PC-3 (cell line): ENCODE measurements at regions not wholly inside any gene's neighbourhood (a gene's known extent, or its start where the extent isn't known, plus 50 kb on each side); places are given as distances from the start of the nearest gene placed in this dataset.

Source experiments
- ATAC-seq: fragments of 200-7000 bp; cut with Tn5 transposase; 2 replicates; pipeline ENCODE4 v1.9.1; 2020; ENCODE audit warnings: mild to moderate bottlenecking, moderate library complexity
- BruUV-seq: library from RNA; stranded (reverse); fragments of 400-500 nt; replicated peaks from 2 replicates; lab custom pipeline; 2021; lab: Mats Ljungman, UMichigan
- CTCF ChIA-PET: fragments of 300-600 bp; sonication (Branson Sonifier 250); formaldehyde crosslinking; loops from one replicate; lab custom pipeline; 2022; ENCODE audit warnings: antibody characterized with exemption; lab: Charles Lee
- POLR2A ChIA-PET: fragments of 300-600 bp; sonication (Branson Sonifier 250); formaldehyde crosslinking; loops from one replicate; lab custom pipeline; 2022; ENCODE audit warnings: antibody characterized with exemption; ENCODE audit not compliant: unreplicated experiment; lab: Charles Lee
- DNase-seq: peaks from one replicate; pipeline ENCODE4 v3.0.0-alpha.2; 2015
- H2AFZ ChIP-seq: fragments of 300-600 bp; sonication (generic); 2 replicates; pipeline ENCODE4 v1.6.0; 2016; ENCODE audit warnings: antibody characterized with exemption, low read length
- H3F3A ChIP-seq: fragments of 300-600 bp; sonication (generic); one replicate; pipeline ENCODE4 v1.6.0; 2017; ENCODE audit warnings: antibody characterized with exemption, low read length, control low read depth, mild to moderate bottlenecking; ENCODE audit not compliant: unreplicated experiment
- H3K27ac ChIP-seq: fragments of 300-600 bp; sonication (generic); 2 replicates; pipeline ENCODE4 v1.5.1; 2016; ENCODE audit warnings: mild to moderate bottlenecking, low read length
- H3K27me3 ChIP-seq: fragments of 300-600 bp; sonication (generic); 2 replicates; pipeline ENCODE4 v1.6.1; 2016; ENCODE audit warnings: low read length, mixed read lengths
- H3K36me3 ChIP-seq: fragments of 300-600 bp; sonication (generic); 2 replicates; pipeline ENCODE4 v1.6.1; 2016; ENCODE audit warnings: low read depth, mixed run types, low read length, mixed read lengths
- H3K4me1 ChIP-seq: fragments of 300-600 bp; sonication (generic); 2 replicates; pipeline ENCODE4 v1.5.1; 2016; ENCODE audit warnings: low read length; ENCODE audit not compliant: insufficient read depth
- H3K4me2 ChIP-seq: fragments of 300-600 bp; sonication (generic); 2 replicates; pipeline ENCODE4 v1.6.0; 2016; ENCODE audit warnings: low read length
- H3K4me3 ChIP-seq: fragments of 300-600 bp; sonication (generic); 2 replicates; pipeline ENCODE4 v1.5.1; 2016; ENCODE audit warnings: mild to moderate bottlenecking, low read length, mixed read lengths
- H3K79me2 ChIP-seq: fragments of 300-600 bp; sonication (generic); 2 replicates; pipeline ENCODE4 v1.6.1; 2017; ENCODE audit warnings: low read length, mixed read lengths
- H3K9ac ChIP-seq: fragments of 300-600 bp; sonication (generic); 2 replicates; pipeline ENCODE4 v1.6.0; 2016; ENCODE audit warnings: mild to moderate bottlenecking, low read length
- H3K9me2 ChIP-seq: fragments of 300-600 bp; sonication (generic); replicated peaks from 2 replicates; pipeline ENCODE4 v1.6.1; 2016; ENCODE audit warnings: mixed run types, low read length, mixed read lengths
- H3K9me3 ChIP-seq: fragments of 300-600 bp; sonication (generic); 2 replicates; pipeline ENCODE4 v1.6.1; 2016; ENCODE audit warnings: low read length, mixed read lengths
- H4K20me1 ChIP-seq: fragments of 300-600 bp; sonication (generic); 2 replicates; pipeline ENCODE4 v1.6.1; 2016; ENCODE audit warnings: low read length, mixed read lengths
- EZH2 ChIP-seq: fragments of 300-600 bp; sonication (generic); IDR thresholded peaks from one replicate; pipeline ENCODE4 v1.6.1; 2017; ENCODE audit warnings: antibody characterized with exemption, mild to moderate bottlenecking, low read length; ENCODE audit not compliant: unreplicated experiment
- EZH2phosphoT487 ChIP-seq: fragments of 300-600 bp; sonication (generic); IDR thresholded peaks from 2 replicates; pipeline ENCODE4 v1.6.1; 2018; ENCODE audit warnings: mild to moderate bottlenecking, antibody characterized with exemption, low read length, borderline replicate concordance
- intact Hi-C: fragments of 100-400 bp; cut with micrococcal nuclease; formaldehyde crosslinking; loops from 2 replicates; pipeline ENCODE4 v1.9.0; 2023
- TF ChIP-seq, protein P1 (sequence below): fragments of 300-600 bp; sonication (generic); conservative IDR thresholded peaks from 2 replicates; pipeline ENCODE4 v1.5.1; 2017; ENCODE audit warnings: antibody characterized with exemption, low read depth, mild to moderate bottlenecking, low read length

GRCh38 chr15:39052323-39052705 lies 487.7 kb upstream of the RASGRP1 start:
- CTCF ChIA-PET = no interaction called here
- Histone ChIP-seq H4K20me1 (no peaks in the 10 kb centered on the region), H3K4me1 (no peaks in the 10 kb centered on the region), H3K79me2 (no peaks in the 10 kb centered on the region), H3F3A (no peaks in the 10 kb centered on the region), H3K36me3 (peaks cover 2% of the 10 kb centered on the region; the same call in 1 of the 2 replicates), H3K27me3 (no peaks in the 10 kb centered on the region), H3K4me2 (no peak overlapping the region), H3K27ac (no peak overlapping the region), H3K4me3 (no peak overlapping the region), H3K9me3 (peaks cover 20% of the 10 kb centered on the region), H2AFZ (no peak overlapping the region), H3K9me2 (no peaks in the 10 kb centered on the region), H3K9ac (no peak overlapping the region)
- DNase-seq (no peak), ATAC-seq (no peak)
- POLR2A ChIA-PET = no interaction called here
- intact Hi-C loops = no loop called here
- TF ChIP-seq, protein P1, sequence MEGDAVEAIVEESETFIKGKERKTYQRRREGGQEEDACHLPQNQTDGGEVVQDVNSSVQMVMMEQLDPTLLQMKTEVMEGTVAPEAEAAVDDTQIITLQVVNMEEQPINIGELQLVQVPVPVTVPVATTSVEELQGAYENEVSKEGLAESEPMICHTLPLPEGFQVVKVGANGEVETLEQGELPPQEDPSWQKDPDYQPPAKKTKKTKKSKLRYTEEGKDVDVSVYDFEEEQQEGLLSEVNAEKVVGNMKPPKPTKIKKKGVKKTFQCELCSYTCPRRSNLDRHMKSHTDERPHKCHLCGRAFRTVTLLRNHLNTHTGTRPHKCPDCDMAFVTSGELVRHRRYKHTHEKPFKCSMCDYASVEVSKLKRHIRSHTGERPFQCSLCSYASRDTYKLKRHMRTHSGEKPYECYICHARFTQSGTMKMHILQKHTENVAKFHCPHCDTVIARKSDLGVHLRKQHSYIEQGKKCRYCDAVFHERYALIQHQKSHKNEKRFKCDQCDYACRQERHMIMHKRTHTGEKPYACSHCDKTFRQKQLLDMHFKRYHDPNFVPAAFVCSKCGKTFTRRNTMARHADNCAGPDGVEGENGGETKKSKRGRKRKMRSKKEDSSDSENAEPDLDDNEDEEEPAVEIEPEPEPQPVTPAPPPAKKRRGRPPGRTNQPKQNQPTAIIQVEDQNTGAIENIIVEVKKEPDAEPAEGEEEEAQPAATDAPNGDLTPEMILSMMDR = no peak
- BruUV-seq = no TSS peak

DNA sequence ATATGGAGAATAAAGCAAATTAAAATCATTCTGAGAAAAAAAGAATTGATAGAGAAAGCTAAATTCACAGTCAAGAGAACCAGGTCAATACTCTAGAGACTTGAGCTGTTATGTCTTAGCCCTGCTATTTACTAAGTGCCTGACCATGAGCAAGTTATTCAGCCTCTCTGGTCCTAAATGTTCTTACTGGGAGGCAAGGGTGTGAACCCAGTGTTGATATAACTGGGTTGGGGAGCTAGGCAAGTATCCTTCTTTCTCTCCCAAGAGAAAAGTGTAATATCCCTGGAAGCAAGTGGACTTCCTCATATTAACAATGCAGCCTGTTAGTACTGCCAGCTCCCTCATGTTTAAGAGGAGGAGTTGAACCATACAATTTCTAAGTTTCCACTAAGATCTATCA lies 488.9 kb upstream of the RASGRP1 start:
- Histone ChIP-seq H3F3A (no peaks in the 10 kb centered on the region), H4K20me1 (no peaks in the 10 kb centered on the region), H3K9me3 (peaks cover 17% of the 10 kb centered on the region), H3K27me3 (no peaks in the 10 kb centered on the region), H3K4me3 (no peak overlapping the region), H3K36me3 (peaks cover 2% of the 10 kb centered on the region; the same call in 1 of the 2 replicates), H2AFZ (no peak overlapping the region), H3K4me1 (no peaks in the 10 kb centered on the region), H3K4me2 (no peak overlapping the region), H3K9me2 (no peaks in the 10 kb centered on the region), H3K27ac (no peak overlapping the region), H3K9ac (no peak overlapping the region), H3K79me2 (no peaks in the 10 kb centered on the region)
- intact Hi-C loops = no loop called here
- TF ChIP-seq EZH2phosphoT487 (no peak), EZH2 (no peak)
- TF ChIP-seq, protein P1 = no peak
- no peak for ATAC-seq
- DNase-seq = no peak
- POLR2A ChIA-PET = no interaction called here
- no TSS peak for BruUV-seq
- CTCF ChIA-PET = interaction anchor here (0.6 kb wide), 1 partner anchor 72 kb away, joined by 3 read pairs; no protein-coding TSS in a partner anchor

DNA sequence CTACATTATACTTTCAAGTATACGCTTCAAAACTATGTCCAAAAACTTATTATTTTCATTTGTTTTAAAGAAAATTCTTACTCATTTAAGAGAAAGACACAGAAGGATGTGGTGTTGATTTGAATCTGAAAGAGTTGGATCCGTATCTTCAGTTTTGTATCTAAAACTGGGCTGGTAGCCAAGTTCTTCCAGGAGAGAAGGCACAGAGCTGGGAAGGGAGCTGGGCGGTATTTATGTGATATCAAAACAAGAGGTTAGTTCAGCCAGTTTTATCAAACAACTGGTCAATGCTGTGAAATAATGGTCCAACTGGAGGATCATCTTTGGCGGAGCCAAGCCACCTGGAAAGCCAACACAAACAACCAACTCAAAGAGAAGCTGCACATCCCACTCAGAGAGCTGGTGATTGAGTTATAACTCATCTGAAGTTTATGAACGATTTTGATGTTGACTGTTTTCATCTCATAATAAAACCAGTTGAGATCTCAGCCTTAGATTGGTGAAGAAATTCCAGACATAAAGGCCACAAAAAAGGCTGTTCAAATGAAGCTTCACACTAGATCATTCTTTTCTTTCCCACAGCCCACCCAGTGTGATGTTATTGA lies 489.6 kb upstream of the RASGRP1 start:
- Histone ChIP-seq H3K27ac (no peak overlapping the region), H3K4me1 (no peaks in the 10 kb centered on the region), H3K4me2 (no peak overlapping the region), H3K9ac (no peak overlapping the region), H2AFZ (no peak overlapping the region), H4K20me1 (no peaks in the 10 kb centered on the region), H3K27me3 (no peaks in the 10 kb centered on the region), H3K9me2 (no peaks in the 10 kb centered on the region), H3K4me3 (no peak overlapping the region), H3F3A (no peaks in the 10 kb centered on the region), H3K79me2 (no peaks in the 10 kb centered on the region), H3K36me3 (peaks cover 2% of the 10 kb centered on the region; the same call in 1 of the 2 replicates), H3K9me3 (peaks cover 9% of the 10 kb centered on the region)
- intact Hi-C loops = no loop called here
- TF ChIP-seq EZH2 = no peak
- TF ChIP-seq, protein P1 = no peak
- no peak for TF ChIP-seq EZH2phosphoT487
- ChIA-PET CTCF (no interaction called here), POLR2A (no interaction called here)
- DNase-seq (no peak), ATAC-seq (no peak)
- no TSS peak for BruUV-seq
